ENCODE measurements at regions not wholly inside any gene's neighbourhood (a gene's known extent, or its start where the extent isn't known, plus 50 kb on each side); places are given as distances from the start of the nearest gene placed in this dataset.

DNA sequence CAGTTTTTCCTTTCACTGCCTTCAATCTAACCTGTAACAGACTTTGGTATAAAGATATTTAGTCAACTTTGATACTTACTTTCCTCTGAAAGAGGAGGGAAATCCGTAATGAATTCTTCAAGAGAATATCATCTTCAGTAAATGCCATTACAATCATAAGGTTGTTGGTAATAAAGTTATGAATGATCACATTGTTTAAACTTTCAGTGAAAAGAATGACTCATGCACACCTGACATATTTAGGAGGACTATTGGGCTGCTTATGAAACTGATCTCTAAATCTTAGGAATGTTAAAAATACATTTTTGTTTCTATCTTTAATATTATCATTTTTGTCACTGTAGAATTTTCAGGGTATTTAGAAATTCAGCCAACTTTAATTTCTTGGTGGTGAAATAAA is 474.7 kb downstream of the SLC16A7 start:
- TF ChIP-seq, protein P1, sequence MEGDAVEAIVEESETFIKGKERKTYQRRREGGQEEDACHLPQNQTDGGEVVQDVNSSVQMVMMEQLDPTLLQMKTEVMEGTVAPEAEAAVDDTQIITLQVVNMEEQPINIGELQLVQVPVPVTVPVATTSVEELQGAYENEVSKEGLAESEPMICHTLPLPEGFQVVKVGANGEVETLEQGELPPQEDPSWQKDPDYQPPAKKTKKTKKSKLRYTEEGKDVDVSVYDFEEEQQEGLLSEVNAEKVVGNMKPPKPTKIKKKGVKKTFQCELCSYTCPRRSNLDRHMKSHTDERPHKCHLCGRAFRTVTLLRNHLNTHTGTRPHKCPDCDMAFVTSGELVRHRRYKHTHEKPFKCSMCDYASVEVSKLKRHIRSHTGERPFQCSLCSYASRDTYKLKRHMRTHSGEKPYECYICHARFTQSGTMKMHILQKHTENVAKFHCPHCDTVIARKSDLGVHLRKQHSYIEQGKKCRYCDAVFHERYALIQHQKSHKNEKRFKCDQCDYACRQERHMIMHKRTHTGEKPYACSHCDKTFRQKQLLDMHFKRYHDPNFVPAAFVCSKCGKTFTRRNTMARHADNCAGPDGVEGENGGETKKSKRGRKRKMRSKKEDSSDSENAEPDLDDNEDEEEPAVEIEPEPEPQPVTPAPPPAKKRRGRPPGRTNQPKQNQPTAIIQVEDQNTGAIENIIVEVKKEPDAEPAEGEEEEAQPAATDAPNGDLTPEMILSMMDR (IDR thresholded peaks at IDR 0.05) = no peak
- TF ChIP-seq, protein P2, sequence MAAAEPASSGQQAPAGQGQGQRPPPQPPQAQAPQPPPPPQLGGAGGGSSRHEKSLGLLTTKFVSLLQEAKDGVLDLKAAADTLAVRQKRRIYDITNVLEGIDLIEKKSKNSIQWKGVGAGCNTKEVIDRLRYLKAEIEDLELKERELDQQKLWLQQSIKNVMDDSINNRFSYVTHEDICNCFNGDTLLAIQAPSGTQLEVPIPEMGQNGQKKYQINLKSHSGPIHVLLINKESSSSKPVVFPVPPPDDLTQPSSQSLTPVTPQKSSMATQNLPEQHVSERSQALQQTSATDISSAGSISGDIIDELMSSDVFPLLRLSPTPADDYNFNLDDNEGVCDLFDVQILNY (CRISPR knock-in tag; IDR thresholded peaks at IDR 0.05) = no peak
- TF ChIP-seq, protein P3, sequence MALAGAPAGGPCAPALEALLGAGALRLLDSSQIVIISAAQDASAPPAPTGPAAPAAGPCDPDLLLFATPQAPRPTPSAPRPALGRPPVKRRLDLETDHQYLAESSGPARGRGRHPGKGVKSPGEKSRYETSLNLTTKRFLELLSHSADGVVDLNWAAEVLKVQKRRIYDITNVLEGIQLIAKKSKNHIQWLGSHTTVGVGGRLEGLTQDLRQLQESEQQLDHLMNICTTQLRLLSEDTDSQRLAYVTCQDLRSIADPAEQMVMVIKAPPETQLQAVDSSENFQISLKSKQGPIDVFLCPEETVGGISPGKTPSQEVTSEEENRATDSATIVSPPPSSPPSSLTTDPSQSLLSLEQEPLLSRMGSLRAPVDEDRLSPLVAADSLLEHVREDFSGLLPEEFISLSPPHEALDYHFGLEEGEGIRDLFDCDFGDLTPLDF (CRISPR knock-in tag; IDR thresholded peaks at IDR 0.05) = no peak
- TF ChIP-seq, protein P4, sequence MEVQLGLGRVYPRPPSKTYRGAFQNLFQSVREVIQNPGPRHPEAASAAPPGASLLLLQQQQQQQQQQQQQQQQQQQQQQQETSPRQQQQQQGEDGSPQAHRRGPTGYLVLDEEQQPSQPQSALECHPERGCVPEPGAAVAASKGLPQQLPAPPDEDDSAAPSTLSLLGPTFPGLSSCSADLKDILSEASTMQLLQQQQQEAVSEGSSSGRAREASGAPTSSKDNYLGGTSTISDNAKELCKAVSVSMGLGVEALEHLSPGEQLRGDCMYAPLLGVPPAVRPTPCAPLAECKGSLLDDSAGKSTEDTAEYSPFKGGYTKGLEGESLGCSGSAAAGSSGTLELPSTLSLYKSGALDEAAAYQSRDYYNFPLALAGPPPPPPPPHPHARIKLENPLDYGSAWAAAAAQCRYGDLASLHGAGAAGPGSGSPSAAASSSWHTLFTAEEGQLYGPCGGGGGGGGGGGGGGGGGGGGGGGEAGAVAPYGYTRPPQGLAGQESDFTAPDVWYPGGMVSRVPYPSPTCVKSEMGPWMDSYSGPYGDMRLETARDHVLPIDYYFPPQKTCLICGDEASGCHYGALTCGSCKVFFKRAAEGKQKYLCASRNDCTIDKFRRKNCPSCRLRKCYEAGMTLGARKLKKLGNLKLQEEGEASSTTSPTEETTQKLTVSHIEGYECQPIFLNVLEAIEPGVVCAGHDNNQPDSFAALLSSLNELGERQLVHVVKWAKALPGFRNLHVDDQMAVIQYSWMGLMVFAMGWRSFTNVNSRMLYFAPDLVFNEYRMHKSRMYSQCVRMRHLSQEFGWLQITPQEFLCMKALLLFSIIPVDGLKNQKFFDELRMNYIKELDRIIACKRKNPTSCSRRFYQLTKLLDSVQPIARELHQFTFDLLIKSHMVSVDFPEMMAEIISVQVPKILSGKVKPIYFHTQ (CRISPR knock-in tag; IDR thresholded peaks at IDR 0.05) = no peak
- TF ChIP-seq NR3C1 (CRISPR knock-in tag; conservative IDR thresholded peaks at IDR 0.05; ENCODE audit: low read depth) (no peak), MYBL2 (CRISPR knock-in tag; IDR thresholded peaks at IDR 0.05) (no peak), NFYB (CRISPR knock-in tag; conservative IDR thresholded peaks at IDR 0.05; ENCODE audit: low read depth) (no peak), ESRRA (CRISPR knock-in tag; IDR thresholded peaks at IDR 0.05; ENCODE audit: borderline replicate concordance) (no peak)
- TF ChIP-seq, protein P5, sequence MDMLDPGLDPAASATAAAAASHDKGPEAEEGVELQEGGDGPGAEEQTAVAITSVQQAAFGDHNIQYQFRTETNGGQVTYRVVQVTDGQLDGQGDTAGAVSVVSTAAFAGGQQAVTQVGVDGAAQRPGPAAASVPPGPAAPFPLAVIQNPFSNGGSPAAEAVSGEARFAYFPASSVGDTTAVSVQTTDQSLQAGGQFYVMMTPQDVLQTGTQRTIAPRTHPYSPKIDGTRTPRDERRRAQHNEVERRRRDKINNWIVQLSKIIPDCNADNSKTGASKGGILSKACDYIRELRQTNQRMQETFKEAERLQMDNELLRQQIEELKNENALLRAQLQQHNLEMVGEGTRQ (CRISPR knock-in tag; IDR thresholded peaks at IDR 0.05) = no peak
- TF ChIP-seq, protein P6, sequence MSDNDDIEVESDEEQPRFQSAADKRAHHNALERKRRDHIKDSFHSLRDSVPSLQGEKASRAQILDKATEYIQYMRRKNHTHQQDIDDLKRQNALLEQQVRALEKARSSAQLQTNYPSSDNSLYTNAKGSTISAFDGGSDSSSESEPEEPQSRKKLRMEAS (CRISPR knock-in tag; IDR thresholded peaks at IDR 0.05) = no peak
